Ecto neural progenitor cell (in vitro differentiated cells): ENCODE measurements at regions not wholly inside any gene's neighbourhood (a gene's known extent, or its start where the extent isn't known, plus 50 kb on each side); places are given as distances from the start of the nearest gene placed in this dataset.
"Not testable (repeated sequence)": the region's sequence is repeated elsewhere in the genome, so short reads cannot be mapped to it uniquely, and the experiment has no call there.

Experiments
- DNase-seq: peaks from one replicate; pipeline ENCODE4 v3.0.0-alpha.2; 2018; ENCODE audit warnings: low spot score

DNA sequence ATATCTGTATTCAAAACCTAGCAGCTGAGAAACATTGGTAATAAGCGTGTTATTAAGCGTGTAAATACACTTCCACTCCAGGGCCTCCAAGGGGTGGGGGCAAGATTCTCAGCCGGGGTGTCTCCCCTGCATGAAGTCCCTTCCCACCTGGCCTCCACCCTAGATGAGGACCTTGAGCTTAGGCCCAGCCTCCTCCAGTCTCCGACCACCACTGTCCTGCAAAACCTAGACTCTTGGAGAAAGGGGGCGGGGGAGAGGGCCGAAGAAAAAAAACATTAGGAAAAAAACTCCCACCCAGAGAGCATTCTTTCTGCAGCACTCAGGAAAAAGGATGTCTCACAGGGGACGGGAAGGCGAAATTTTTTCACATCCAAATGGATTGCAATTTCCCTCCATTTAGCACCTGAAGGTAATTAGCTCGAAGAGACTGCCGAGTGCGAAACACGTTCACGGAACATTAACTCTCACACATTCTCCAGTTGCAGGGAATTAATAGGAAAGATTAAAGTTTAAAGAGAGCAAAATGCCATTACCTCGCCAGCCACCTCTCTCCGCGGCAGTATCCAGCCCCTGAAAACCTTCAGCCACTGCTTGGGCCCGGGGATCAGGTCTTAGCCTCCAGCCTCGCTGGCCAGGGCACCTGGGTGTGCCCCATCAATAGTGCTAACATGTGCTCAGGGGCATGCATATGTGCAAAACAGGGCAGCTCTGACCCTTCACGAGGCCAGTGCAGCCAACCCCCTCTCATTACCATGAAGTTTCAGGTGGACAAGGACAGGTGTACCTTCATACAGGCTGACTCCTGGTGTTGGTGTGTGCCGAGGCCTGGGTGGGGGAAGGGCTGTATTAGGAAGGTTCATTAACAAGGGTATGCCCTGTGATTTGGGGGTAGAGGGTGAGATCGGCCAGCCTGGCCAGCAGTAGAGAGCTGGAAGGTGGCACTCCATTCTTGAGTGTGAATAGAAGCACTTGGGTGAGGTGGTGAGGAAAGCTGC, 77.2 kb downstream of the HIF1AN start:
- DNase-seq, result peak; percentile 34

DNA sequence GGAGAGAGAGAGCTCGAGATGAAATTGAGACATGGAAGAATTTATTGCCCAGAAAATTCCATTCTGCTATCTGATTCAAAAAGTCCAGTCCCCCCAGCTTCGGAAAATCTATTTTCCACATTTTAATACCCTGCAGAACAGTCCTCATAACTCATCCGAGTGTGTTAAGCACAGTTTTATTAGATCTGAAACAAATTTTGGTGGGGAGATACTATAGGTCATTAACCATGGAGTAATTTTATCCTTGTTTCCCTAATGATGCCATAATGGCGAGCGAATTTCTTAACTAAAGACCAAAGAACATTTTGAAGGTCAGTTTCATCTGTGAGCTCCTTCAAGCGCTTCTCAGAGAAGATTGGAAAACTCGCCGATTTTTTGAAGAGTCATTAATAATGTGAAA, 78.1 kb downstream of the HIF1AN start:
- no peak for DNase-seq

DNA sequence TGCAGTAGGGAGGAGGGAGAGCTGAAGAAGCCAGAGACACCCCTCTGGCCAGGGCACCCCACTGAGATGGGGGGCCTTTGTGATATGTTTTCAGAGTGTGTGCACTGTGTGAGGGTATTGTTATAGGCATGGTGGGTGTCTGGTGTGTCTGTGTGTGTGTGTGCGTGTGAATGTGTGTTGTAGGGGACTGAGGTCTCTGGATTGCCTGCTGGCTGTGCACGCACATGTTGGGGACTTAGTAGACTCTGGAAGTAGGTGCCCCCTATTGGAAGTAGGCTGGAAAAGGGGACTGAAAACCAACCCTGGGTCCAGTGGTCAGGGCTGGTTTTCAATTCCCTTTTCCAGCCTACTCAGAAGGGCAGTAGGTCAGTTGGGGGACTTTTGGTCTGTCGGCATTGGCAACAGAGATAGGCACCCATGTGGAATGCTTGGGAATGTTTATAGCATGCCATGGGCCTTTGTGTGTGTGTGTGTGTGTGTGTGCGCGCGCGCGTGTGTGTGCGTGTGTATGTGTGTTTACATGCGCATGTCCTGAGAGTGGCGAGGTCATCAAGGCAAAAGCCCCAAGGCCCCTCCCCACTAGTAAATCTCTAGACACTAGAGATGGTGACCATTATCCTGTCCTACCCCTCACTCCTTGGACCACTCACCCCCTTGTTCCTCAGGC, 78.8 kb downstream of the HIF1AN start:
- peak; percentile 39 for DNase-seq

DNA sequence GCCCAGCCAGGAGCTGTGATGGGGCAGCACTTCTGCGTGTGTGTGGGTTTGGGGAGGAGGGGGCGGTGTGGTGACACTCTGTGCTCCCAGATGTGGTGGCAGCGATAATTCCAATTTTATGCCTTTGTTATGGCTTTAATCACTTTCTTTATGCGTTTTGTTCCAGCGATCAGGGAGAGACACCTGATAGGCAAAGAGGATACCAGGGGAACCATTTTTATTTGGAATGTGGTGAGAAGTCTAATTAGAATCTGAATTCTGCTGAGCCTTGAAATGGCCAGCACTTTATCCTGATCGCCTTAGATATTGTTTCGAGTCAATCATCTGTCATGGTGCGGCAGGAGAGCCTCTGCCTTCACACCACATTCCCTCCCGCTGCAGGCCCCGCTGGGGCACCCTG, 79.5 kb downstream of the HIF1AN start:
- DNase-seq, result no peak

DNA sequence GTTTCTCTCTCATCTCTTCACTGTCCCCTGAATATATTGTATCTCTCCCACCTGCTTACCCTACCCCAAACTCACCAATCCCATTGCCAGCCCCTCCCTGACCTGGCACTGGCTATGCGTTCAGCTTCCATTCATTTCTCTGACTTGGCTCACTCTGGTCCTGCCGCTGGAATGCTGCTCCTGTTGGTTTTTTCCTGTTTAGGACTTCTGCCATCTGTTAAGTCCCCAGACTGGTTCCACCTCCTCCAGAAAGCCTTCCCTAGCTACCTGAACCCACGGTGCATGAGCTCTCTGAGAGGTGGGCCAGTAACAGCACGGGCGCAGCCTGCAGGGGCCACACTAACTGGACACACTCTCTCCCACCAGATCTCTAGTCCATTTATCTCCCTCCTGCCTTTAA, 80.2 kb downstream of the HIF1AN start:
- no peak for DNase-seq

DNA sequence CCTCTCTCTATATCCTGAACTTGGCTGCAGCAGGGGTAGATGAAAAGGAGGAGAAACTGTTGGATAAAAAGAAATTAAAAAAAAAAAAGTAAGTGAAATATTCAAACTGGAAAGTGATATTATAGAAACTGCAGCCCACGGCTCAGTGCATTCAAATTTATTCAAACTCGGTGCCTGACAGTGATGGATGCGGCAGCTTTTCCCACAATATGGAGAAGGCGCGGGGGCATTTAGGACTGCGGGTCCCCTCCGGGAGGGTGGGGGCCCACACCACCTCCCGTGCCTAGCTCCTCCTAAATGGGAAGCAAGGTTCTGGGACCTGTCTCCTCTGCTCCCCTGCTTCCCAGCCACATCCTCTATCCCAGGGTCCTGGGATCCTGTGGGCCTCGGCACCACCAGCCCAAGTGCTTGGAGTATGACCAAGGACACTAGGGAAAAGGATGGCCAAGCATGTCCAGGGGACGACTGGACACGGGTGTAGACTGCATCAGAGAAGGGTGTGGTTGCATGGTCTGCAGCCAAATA, 82.4 kb downstream of the HIF1AN start:
- DNase-seq, result no peak

DNA sequence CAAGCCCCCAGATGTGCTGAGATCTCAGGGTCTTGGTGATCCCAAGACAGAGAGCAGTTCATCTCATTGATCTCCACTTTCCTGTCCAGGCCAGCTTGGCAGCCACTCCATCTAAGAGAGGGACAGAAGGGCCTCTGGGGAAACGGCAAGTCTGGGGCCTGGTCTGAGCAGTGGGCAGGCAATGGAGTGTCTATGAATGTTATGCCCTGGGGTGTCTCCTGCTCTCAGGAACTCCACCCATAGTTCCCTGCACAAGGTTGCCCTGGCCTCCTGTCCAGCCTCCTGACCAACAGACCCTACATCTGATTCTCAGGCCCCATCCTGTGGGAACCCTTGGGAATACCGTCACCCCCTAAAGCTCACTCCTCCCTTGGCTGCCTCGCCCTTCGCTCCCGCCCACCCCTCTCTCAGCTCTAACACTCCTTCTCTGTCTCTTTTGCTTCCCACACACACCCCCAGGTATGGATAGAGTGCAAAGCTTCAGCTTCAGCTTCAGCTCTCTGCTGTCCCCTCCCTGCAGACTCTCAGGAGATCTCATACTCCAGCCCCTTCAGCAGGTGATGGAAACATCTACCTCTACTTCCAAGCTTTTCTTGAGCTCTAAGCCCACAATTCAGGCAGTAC, 83.0 kb downstream of the HIF1AN start:
- no peak for DNase-seq

DNA sequence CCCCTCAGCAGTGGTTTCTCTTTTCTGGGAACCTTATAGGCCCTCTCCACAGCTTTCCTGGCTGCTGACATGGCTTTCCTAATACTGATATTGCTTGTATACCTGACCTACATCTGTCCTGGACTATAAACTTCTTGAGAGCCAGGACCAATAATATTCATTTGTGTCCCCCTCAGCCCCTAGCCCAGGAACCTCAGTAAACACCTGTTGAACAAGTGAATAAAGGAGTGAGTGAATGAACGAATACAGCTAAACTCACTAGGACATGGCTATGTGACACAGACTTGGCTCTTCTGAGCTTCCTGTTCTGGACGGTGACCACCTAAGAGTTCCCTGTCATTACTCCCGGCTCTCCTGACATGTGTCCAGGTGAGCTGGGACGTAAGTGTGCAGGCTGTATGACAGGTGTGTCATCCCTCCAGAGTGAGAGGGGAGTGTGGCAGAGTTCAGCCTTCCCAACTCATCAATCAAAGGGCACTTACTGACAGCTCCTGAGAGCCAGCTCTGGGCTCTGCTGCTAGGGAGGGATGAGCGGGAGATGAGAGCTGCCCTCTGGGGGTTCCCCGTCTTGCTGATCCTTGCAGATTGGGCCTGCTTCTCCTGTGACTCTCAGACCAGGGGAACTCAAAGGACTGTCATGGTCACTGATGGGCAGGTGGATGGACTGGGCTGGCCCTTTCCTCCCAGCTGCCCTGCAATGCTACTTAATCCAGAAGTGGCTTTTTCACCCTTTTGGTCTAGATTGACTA, 84.5 kb downstream of the HIF1AN start:
- no peak for DNase-seq

DNA sequence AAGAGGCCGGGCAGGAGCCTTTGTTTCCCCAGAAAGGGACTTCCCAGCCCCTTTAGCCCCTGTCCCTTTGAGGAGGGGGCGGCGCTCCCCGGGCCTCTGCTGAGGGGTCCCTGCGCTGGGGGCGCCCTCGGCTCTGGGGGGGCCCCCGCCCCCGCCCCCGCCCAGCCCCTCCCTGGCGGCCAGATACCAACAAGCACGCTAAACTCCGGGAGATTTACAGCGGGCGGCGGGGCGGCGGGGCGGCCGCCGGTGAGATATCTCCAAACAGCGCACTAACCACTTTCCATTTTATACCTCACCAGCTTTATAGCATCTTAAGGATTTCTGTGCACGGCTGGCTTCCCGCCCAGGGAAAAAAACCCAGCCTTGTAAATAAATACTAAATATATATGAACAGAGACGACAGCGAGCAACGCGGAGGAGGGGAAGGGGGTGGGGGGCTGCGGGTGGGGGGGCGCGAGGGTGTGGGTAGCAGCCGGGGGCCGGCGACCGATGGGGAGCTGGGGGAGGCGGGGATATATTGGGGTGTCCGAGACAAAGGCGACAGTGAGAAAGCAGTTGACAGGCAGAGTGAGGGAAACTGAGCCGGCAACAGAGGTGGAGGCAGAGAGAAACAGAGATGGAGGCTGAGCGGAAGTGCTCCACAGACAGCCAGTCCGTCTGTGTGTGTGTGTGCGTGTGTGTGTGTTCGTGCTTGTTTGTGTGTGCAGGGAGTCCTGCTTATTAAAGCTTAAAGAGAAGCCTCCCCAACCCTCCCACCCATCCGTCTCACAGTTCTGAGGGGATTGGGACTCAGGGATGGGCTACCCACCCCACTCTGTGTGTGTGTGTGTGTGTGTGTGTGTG, 85.8 kb downstream of the HIF1AN start:
- DNase-seq, result no peak

DNA sequence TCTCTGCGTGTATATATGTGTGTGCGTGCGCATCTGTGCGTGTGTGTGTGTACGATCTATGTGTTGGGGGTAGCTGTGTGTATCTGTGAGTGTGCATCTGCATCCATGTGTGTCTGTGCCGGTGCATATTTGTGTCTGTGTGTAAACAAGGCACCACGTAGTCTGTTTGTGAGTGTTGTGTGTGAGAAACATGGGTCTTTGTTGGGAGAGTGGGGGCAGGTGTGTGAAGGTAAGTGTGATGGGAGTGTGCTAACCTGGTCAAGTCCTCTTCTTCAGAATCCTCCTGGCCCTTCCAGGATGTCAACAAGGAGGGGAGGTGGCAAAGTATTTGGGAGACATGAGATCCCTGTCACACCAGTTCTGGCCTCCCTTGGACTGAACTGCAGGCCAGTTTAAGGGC, 87.2 kb downstream of the HIF1AN start:
- no peak for DNase-seq

DNA sequence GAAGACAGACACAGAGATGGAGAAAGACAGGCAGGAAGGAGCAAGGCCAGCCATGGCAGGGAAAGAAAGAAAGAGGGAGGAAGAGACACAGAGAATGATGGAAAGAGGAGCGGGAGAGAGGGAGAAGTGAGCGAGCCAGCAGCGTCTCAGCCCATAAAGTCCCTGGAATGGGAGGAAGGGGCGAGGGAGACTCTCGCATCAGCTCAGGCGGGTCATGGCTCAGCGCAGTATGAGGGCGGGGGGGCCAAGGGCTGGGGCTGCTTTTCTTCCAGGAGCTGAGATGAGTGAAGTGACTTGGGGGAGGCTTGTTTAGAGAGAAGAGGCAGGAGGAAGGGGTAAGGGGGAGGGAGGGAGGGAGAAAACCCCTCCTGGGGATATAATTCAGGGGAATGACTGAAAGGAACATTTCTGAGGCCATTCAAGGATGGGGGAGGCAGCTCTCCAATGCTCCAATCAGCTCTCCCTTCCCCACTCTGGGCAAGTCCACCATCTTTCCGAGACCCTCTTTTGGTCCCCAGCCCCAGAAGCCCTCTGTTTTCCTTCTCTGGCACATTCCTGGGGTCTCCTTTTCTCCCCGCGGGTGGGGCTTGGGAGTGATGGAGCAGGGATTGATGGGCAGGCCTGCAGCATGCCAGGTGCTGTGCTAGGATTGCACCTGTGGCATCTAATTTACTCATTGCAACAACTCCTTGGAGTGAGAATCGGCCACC, 87.9 kb downstream of the HIF1AN start:
- DNase-seq, result no peak

DNA sequence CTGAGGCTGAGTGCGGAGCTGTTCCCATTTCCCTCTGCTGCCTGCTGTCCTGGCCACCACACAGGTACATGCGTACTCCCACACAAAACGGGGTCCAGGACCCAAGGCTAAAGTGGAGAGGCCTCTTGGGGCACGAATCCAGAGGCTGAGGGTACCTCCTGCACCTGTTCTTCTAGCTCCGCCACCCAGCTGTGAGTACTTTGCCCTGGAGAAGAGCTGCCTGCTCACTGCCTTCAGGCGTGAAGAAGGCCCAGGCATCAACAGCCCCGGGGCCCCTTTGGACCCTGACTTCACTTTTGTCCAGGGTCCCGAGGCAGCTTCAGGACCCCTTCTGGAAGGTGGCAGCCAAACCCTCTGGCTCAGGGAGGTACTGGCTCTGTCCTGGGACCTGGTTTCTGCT, 88.6 kb downstream of the HIF1AN start:
- DNase-seq, result no peak

DNA sequence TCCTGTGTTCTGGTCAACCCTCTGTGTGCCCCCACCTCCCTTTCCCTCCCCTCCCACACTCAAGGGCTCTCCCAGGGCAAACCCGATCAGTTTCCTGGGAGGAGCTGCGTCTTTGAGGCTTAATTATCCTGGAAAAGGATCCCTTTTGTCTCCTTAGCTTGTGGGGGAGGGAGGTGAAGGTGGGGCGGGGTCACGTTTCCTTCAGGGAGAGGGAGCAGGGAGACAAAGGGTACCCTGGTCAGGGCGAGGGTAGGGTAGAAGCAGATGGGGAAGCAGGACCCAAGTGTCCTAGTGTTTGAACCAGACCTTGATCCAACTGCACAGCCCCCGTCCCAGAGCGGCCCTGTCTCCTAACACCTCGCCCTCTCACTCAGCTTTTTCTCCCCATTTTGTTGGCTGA, 90.1 kb downstream of the HIF1AN start:
- no peak for DNase-seq

DNA sequence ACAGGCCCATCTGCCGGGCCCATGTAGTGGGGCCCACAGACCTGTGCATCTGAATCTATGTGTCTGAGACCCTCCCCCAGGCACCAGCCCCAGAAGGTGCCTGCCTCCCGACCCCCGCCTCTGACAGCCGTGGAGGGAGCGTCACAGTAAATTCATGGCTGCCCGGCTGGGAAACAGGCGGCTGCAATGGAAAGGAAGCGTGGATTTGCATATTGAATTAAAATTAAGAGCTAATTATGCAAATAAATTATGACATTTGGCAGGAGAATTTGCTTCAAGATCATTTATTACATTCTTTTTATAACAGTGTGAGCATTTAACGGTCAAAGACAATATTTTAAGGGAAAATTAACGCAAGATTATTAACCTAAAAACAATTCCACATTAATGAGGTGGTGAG, 92.3 kb downstream of the HIF1AN start:
- DNase-seq, result no peak

DNA sequence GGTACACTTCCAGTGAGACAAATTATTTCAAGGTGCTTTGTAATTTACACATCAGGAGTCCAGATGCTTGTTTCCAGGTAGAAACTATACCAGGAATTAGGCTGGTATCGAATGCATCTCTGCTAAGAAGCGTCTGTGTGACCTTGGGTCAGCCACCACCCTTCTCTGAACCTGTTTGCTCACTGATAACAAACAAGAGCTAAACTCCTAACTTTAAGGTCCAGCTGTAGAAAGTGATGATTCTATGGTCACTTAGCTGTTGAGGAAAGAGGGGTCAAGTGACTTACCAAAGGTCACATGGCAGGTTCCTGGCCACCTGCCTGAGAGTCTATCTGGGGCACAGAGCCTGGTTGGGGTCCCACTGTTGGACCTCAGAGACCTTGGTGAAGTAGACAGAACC, 95.4 kb downstream of the HIF1AN start:
- DNase-seq, result no peak

DNA sequence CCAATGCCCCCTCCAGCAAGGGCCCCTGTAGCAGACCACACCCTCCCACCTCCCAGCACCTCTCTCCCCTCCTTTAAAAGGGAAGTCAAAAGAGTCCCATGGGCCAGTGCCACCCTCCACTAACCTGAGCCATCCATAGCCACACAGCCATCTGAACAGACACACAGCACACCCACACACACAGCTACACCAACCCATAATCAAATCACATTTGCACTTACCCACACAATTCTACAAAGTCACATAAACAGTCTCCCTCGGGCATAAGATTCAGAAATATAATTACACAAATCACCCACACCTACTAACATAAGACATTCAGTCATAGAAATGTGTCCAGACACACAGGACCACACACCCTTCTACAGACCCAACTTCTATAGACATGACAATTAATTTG, 96.3 kb downstream of the HIF1AN start:
- DNase-seq, result no peak

DNA sequence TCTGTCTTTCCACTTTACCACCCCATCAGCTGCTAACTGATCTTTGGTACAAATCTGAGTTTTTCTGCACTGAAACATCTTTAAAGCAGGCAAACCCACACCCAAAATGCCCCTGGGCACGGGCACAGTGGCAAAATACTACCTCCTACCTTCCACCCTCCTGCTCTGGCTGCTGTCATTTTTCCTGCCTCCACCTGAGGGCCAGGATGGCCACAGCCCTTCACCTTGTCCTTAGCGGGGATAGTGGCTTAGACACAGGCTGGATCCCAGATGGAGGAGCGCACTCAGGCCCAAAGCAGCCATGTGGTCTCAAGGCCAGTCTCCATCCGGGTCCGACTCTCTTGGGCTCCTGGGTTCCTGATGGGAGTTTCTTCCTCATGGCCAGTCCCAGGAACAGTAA, 98.3 kb downstream of the HIF1AN start:
- no peak for DNase-seq

DNA sequence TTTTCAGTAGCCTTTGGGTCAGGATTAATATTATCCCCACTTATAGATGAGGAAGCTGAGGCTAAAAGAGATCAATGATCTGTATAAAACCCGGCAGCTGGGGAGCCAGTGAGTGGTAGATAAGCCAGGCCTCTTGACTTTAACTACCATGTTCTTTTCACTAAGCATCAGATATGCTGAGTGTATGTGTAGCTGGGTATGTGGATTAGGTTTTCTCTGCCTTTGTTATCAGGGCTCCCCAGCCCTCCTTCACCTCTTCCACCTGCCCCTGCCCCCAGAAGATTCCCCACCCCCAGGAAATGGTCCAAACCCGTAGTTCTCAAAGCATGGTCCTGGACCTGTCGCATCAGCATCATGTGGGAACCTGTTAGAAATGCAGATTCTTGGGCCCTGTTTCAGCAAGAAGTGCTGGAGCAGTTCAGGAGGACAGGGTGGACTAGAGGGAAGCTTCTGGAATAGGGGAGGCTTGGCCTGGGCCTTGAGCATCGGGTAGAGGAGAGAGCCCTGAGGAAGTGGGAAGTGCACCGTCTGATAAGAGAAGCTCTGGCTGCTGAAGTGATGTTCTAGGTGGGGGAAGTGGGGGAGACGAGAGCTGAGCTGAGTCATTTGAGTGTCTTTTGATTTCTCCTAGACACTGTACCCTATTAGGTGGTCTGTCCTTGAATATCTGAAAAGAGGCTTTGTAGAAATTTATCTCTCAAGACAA, 101.3 kb downstream of the HIF1AN start:
- DNase-seq, result no peak

DNA sequence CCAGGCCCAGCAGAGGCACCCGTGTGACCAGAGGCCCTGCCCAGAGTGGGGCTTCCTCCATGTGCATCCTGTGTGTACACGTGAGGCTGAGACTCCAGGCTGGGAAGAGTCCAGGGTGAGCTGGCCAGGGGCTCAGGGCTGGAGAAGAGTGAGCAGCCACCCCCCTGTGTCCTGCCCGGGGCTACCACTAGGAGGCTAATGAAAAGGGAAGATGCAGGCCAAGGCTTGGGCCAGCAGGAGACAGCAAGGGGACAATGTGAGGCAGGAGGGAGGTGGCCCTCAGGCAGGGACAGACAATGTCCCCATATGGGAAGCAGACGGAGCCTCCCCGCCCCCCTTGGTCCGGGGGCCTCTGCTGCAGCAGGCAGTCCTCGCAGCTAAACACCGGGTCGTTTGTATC, 102.0 kb downstream of the HIF1AN start:
- peak; percentile 86 for DNase-seq

DNA sequence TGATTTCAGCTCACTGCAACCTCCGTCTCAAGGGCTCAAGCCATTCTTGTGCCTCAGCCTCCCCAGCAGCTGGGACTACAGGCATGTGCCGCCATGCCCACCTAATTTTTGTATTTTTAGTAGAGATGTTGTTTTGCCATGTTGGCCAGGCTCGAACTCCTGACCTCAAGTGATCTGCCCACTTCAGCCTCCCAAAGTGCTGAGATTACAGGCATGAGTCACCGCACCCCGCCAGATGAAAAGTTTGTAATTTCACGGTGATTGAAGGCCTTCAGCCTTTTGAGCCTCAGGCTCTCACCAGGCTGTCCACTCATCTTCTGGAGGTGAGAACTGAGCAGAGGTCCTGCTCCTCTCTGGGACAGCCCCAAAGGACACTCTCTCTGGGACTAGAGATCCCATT, 103.2 kb downstream of the HIF1AN start:
- not testable (repeated sequence) for DNase-seq
